ENCODE measurements at regions not wholly inside any gene's neighbourhood (a gene's known extent, or its start where the extent isn't known, plus 50 kb on each side); places are given as distances from the start of the nearest gene placed in this dataset.

GRCh38 chr4:23333946-23334878 is 555.6 kb downstream of the PPARGC1A start:
- DNase-seq (ENCODE audit: low spot score) (no peak), FAIRE-seq (no peak), ATAC-seq (no peak)
- Histone ChIP-seq H3K27me3 (ENCODE audit: control insufficient read depth in 1 of 2, insufficient read depth in 2 of 2, low read length in 2 of 2) (no peaks in the 10 kb centered on the region), H3K27ac (ENCODE audit: extremely low read length, insufficient read depth, low read length) (no peak overlapping the region), H3K4me1 (ENCODE audit: insufficient read depth, low read length) (no peaks in the 10 kb centered on the region), H3K4me3 (replicated peaks in 1 of 3; ENCODE audit: insufficient read depth in 1 of 3, low read depth in 2 of 3, low read length in 3 of 3) (no peak overlapping the region), H3K9ac (ENCODE audit: insufficient read depth, low read depth, low read length) (no peak overlapping the region), H3K36me3 (replicated peaks in 1 of 2; ENCODE audit: control insufficient read depth in 1 of 2, insufficient read depth in 2 of 2, low read length in 2 of 2) (no peaks in the 10 kb centered on the region), H3K9me3 (ENCODE audit: low read length) (no peaks in the 10 kb centered on the region), H3K79me2 (ENCODE audit: insufficient read depth, low read length) (no peaks in the 10 kb centered on the region), H3K4me2 (ENCODE audit: low read depth, low read length) (no peak overlapping the region), H4K20me1 (ENCODE audit: insufficient read depth, low read length) (no peaks in the 10 kb centered on the region), H2AFZ (ENCODE audit: low read length) (no peak overlapping the region)
- 0 out of 2 replicates have a peak, but pooled peaks have one; percentile 2 for TF ChIP-seq MAFF (IDR thresholded peaks at IDR 0.05; ENCODE audit: low read depth, low read length)
- 0 out of 4 replicates have a peak, but pooled peaks of 1 of the 2 experiments have one; percentile 28 for TF ChIP-seq MAFK (conservative IDR thresholded peaks at IDR 0.05 in 1 of 2, IDR thresholded peaks at IDR 0.05 in 1 of 2; ENCODE audit: low read length in 2 of 2)
- TF ChIP-seq NFE2L2 (IDR thresholded peaks at IDR 0.05; ENCODE audit: low read length), result peak; percentile 47; the same call in 1 of the 2 replicates
- no peak for TF ChIP-seq USF2 (IDR thresholded peaks at IDR 0.05; ENCODE audit: low read depth, low read length)
- no peak for TF ChIP-seq USF2 (CRISPR knock-in tag; IDR thresholded peaks at IDR 0.05; ENCODE audit: borderline replicate concordance)
- peak; percentile 14; the same call in 1 of the 2 replicates for TF ChIP-seq CEBPB (IDR thresholded peaks at IDR 0.05; ENCODE audit: borderline replicate concordance, low read depth, low read length)
- BruUV-seq (replicated peaks), result no TSS peak
- intact Hi-C loops (cut with micrococcal nuclease; ENCODE audit: unreplicated experiment), result no loop called here
- in situ Hi-C loops (cut with HindIII; ENCODE audit: extremely low pct_ligation_motif_present, low pct_unique_long_range_greater_than_20kb), result no loop called here
- CTCF ChIA-PET (ENCODE audit: low intra/inter-chr PET ratio, low total read pairs), result no interaction called here
- POLR2A ChIA-PET, result no interaction called here
- WGBS (ENCODE audit: low lambda C conversion rate), result 7% methylated on average over 5 of the region's 5 CpGs

Measured in HepG2 (cell line).